GM21447 (cell line): ENCODE measurements at regions not wholly inside any gene's neighbourhood (a gene's known extent, or its start where the extent isn't known, plus 50 kb on each side); places are given as distances from the start of the nearest gene placed in this dataset.
"Not testable (repeated sequence)": the region's sequence is repeated elsewhere in the genome, so short reads cannot be mapped to it uniquely, and the experiment has no call there.

Source experiments
- ATAC-seq: cut with Tn5 transposase; IDR thresholded peaks from one replicate; pipeline ENCODE4 v1.9.1; 2021; ENCODE audit not compliant: unreplicated experiment

- ATAC-seq = not testable (repeated sequence)
Measured at GRCh38 chr2:111385226-111385957, 264.7 kb downstream of the BCL2L11 start.

DNA sequence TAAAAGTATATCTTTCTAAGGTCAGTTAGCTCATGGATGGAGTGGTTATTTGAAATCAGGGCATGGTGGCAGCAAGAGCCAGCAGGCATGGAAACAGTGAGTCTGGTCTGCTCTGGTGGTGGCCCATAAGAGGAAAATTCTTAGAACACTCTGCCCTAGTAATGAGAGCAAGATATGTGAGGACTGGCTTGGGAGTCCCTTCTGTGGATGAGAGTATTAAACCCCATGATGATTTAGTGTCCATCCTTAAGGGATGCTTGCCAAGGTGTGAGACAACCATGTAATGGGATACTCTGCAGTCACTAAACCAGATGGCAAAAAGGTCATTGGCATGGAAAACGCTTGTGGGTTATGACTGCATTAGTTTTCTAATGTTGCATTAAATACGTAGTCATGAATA is 269.9 kb downstream of the BCL2L11 start:
- ATAC-seq = not testable (repeated sequence)

GRCh38 chr2:111395350-111396128 is 274.8 kb downstream of the BCL2L11 start:
- not testable (repeated sequence) for ATAC-seq

DNA sequence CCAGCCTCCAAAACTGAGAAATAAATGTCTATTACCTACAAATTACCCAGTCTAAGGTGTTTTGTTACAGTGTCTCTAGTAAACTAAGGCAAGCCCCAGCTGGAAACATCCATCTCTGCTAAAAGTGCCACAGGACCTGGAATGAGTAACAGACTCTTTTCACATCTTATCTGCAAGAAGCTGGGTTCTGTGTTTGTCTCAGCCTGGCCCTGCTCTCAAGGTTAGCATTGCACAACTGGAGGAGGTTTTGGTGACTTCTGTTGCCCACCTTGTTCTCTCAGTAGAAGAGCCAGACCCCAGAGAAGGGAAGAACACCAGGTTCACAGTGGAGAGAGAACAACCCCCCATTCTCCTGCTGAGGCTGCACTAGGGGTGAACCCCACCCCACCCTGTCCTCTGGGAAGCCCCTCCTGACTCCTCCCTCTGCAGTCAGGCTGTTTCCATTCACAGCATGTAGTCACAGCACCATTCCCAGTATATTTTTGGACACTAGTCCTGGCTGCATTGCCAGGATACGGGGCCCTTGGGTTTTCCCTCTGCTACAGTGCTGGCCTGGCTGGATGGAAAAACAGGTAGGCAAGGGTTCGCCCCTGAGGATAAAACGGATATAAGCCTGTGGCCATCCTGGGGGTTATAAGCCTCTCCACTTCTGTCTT is 280.0 kb downstream of the BCL2L11 start:
- not testable (repeated sequence) for ATAC-seq

DNA sequence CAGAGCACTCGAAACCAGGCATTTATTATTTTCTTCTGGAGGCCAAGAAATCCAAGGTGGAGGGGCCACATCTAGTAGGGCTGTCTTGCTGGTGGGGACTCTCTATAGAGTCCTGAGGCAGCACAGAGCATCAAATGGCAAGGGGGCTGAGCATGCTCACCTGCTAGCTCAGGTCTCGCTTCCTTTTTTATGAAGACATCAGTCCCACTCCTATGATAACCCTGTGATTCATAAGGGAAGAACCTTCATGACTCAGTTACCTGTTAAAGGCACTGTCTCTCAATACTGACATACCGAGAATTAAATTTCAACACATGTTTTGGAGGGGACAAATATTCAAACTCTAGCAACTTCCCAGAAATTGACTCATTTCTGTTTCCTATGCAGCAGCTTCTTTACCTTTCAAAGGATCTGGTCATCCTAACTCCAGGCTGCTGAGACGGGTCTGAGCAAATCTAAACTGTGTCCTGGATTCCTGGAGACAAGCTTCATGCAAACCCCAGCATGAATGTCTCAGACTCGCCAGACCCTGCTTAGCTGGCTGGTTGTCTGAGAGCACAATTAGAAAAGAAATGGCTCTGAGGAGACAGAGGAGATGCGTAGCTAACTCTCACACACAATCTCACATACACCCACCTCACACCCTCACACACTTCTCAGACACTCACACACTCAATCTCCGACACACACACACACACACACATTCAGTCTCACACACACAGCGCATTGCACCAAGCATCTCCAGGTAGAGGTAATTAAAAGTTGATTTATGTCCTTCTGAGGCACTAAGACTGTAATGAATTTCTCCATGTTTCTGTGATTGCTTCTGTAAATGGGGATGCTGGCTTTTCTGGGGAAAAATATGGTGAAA is 280.8 kb downstream of the BCL2L11 start:
- ATAC-seq = not testable (repeated sequence)

DNA sequence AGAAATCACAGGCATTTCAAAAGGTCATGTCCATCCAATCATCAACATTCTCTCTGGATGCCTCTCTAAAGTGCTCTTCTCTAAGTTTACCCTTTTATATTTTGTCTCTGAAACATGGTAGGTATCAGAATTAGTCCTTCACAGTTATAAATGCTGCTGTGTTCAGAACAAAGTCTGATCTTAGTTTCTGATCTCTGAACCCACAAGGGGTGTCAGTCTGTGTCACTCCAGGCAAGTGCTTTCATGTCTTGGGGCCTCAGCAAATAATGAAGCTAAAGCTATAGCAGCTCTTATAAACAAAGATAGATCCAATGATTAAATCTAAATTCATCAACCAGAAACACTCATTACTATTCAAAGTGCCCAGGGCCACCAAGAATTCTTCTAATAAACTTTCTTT is 281.7 kb downstream of the BCL2L11 start:
- ATAC-seq = not testable (repeated sequence)

DNA sequence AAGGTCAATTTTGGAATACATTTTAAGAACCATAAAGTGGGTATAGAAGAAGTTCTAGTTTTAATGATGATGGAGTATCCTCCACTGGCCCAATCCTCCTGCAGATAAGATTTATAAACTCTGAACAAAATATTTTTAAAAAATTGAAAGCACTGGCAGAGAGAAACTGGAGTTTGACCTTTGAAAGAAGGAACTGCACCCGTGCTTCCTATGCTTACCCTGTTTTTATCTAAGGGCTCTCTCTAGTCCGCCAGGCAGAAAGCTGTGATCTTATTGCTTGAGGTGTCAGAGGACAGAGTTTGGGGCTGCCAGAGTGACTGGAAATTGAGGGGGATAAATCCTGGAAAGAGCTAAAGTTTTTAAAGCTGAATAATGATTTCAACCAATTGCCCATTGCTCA is 282.6 kb downstream of the BCL2L11 start:
- not testable (repeated sequence) for ATAC-seq

GRCh38 chr2:111406616-111407015 is 285.9 kb downstream of the BCL2L11 start:
- ATAC-seq = not testable (repeated sequence)

- ATAC-seq = not testable (repeated sequence)
Measured at GRCh38 chr2:111407632-111408194, 287.0 kb downstream of the BCL2L11 start.

- ATAC-seq = not testable (repeated sequence)
Measured at GRCh38 chr2:111410868-111411406, 290.2 kb downstream of the BCL2L11 start.

DNA sequence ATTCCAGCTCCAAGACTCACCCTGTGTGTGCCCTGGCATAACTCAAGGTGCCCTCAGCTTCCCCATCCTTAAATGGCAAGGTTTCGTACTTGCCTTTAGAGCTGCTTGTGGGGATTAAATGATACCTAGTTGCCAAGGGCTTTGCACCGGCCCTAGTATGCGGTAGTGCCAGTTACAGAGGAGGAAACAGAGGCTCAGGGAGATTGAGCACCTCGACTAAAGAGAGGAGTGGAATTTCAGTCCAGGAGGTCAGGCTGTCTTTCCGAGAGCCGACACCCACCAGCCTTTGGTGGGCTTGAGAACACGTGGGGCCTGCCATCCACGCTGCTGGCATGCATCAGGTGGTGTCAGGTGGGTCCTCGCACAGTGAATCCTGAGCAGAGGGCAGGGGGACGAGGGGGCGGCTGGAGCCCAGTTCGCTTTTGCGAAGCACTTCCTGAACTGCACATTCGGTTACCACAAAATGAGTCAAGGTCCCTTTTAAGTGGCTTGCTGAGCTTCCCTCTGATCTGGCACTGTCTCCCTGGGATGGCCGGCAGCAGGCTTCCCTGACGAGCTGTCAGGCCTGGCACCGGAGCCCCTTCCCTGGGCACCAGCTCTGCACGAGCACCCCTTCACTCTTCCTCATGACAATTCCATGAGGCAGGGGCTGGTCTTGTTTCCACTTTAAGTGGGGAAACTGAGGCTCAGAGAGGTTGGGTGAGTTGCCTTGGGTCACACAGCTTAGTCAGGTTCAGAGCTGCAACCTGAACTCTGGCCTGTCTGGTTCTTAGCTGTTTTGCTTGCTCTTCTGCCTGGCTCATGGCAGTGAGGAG is 291.4 kb downstream of the BCL2L11 start:
- not testable (repeated sequence) for ATAC-seq

- ATAC-seq = not testable (repeated sequence)
Measured at GRCh38 chr2:111412841-111413650, 292.3 kb downstream of the BCL2L11 start.

- not testable (repeated sequence) for ATAC-seq
Measured at GRCh38 chr2:111413950-111414349, 293.2 kb downstream of the BCL2L11 start.

GRCh38 chr2:111415765-111416743 is 295.3 kb downstream of the BCL2L11 start:
- not testable (repeated sequence) for ATAC-seq

GRCh38 chr2:111417026-111417425 is 296.3 kb downstream of the BCL2L11 start:
- not testable (repeated sequence) for ATAC-seq

DNA sequence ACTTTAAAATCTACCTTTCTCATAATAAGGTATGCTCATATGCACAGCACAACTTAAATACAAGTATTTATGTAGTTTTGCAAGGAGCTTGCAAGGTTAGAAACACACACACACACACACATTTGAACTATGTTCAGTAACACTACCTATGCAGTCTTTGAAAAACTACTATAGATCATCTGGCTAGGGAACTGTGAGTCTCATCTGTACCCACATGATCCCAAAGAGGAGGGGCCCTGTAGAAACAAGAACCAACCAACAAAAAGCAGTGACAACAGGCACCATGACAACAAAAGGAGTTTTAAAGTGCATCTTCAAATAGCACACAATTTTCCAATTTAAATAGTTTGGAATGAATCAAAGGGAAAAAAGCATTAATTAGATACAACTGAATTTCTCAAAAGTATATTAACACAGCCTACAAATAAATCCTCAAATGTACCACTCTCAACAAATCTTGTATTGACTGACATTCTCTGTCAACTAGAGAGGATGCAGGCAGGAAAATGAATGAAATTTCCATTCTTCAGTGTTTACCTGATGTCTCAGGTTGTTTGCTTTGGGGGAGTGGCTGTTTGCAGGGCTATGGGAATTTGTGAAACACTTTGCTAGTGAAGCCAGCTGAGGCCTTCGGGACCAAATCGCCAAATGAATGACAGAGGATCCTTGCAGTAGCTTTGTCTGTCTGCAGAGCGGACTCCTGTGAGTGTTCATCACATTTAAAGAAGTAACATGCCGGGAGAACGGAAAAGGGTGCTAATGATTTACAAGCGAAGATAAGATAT is 297.6 kb downstream of the BCL2L11 start:
- ATAC-seq = not testable (repeated sequence)
